ENCODE measurements at regions not wholly inside any gene's neighbourhood (a gene's known extent, or its start where the extent isn't known, plus 50 kb on each side); places are given as distances from the start of the nearest gene placed in this dataset.

DNA sequence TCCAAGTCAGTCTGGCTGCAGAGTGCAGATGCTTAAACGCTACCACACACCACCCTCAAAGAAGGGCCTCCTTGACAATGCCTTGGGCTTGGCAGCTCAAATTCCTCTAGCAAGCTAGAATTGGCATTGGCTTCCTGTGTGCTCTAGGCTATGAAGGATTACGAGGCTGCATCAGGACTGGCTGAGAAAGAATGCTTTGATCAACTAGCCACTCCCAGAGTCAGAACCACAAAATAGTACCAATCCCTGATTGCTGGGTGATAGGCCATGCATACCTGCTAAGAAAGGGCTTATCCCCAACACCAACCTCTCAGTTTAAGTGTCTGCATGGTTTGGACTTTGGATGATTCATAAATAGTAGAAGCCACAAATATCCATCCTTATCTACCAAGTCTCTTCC lies 504.9 kb downstream of the OMA1 start:
- TF ChIP-seq, protein P1, sequence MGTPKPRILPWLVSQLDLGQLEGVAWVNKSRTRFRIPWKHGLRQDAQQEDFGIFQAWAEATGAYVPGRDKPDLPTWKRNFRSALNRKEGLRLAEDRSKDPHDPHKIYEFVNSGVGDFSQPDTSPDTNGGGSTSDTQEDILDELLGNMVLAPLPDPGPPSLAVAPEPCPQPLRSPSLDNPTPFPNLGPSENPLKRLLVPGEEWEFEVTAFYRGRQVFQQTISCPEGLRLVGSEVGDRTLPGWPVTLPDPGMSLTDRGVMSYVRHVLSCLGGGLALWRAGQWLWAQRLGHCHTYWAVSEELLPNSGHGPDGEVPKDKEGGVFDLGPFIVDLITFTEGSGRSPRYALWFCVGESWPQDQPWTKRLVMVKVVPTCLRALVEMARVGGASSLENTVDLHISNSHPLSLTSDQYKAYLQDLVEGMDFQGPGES (IDR thresholded peaks at IDR 0.05; ENCODE audit: low read depth, low read length): no peak
- TF ChIP-seq EP300 (IDR thresholded peaks at IDR 0.05; ENCODE audit: borderline replicate concordance in 1 of 2, low read depth in 1 of 2, low read length in 1 of 2): no peak
- TF ChIP-seq CHD2 (IDR thresholded peaks at IDR 0.05; ENCODE audit: low read length, partially characterized antibody): no peak
- TF ChIP-seq, protein P2, sequence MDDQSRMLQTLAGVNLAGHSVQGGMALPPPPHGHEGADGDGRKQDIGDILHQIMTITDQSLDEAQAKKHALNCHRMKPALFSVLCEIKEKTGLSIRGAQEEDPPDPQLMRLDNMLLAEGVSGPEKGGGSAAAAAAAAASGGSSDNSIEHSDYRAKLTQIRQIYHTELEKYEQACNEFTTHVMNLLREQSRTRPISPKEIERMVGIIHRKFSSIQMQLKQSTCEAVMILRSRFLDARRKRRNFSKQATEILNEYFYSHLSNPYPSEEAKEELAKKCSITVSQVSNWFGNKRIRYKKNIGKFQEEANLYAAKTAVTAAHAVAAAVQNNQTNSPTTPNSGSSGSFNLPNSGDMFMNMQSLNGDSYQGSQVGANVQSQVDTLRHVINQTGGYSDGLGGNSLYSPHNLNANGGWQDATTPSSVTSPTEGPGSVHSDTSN (IDR thresholded peaks at IDR 0.05): no peak
- TF ChIP-seq, protein P3, sequence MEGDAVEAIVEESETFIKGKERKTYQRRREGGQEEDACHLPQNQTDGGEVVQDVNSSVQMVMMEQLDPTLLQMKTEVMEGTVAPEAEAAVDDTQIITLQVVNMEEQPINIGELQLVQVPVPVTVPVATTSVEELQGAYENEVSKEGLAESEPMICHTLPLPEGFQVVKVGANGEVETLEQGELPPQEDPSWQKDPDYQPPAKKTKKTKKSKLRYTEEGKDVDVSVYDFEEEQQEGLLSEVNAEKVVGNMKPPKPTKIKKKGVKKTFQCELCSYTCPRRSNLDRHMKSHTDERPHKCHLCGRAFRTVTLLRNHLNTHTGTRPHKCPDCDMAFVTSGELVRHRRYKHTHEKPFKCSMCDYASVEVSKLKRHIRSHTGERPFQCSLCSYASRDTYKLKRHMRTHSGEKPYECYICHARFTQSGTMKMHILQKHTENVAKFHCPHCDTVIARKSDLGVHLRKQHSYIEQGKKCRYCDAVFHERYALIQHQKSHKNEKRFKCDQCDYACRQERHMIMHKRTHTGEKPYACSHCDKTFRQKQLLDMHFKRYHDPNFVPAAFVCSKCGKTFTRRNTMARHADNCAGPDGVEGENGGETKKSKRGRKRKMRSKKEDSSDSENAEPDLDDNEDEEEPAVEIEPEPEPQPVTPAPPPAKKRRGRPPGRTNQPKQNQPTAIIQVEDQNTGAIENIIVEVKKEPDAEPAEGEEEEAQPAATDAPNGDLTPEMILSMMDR (IDR thresholded peaks at IDR 0.05): no peak
- TF ChIP-seq FOXJ3 (CRISPR knock-in tag; IDR thresholded peaks at IDR 0.05): no peak

Data from SK-N-SH (cell line).